Glutamatergic neuron (in vitro differentiated cells): ENCODE measurements at regions not wholly inside any gene's neighbourhood (a gene's known extent, or its start where the extent isn't known, plus 50 kb on each side); places are given as distances from the start of the nearest gene placed in this dataset.

ENCODE experiments used
- DNase-seq: peaks from one replicate; pipeline ENCODE4 v3.0.0; 2022
- H3K27ac Mint-ChIP-seq: one replicate; pipeline ENCODE4 v1.8.0; 2020; ENCODE audit warnings: mild to moderate bottlenecking, mixed read lengths, inconsistent platforms; ENCODE audit not compliant: unreplicated experiment
- H3K27me3 Mint-ChIP-seq: one replicate; pipeline ENCODE4 v1.8.0; 2020; ENCODE audit warnings: mild to moderate bottlenecking, moderate library complexity, mixed read lengths, inconsistent platforms; ENCODE audit not compliant: unreplicated experiment
- H3K36me3 Mint-ChIP-seq: one replicate; pipeline ENCODE4 v1.8.0; 2020; ENCODE audit warnings: mild to moderate bottlenecking, mixed read lengths, inconsistent platforms; ENCODE audit not compliant: unreplicated experiment
- H3K4me1 Mint-ChIP-seq: one replicate; pipeline ENCODE4 v1.8.0; 2020; ENCODE audit warnings: mild to moderate bottlenecking, low read depth, mixed read lengths, inconsistent platforms; ENCODE audit not compliant: unreplicated experiment
- H3K4me3 Mint-ChIP-seq: one replicate; pipeline ENCODE4 v1.8.0; 2020; ENCODE audit warnings: mild to moderate bottlenecking, mixed read lengths, inconsistent platforms; ENCODE audit not compliant: unreplicated experiment
- H3K9me3 Mint-ChIP-seq: one replicate; pipeline ENCODE4 v1.8.0; 2020; ENCODE audit warnings: mild to moderate bottlenecking, moderate library complexity, mixed read lengths, inconsistent platforms; ENCODE audit not compliant: unreplicated experiment
- CTCF ChIP-seq: fragments of 200-600 bp; sonication (generic); IDR thresholded peaks from one replicate; pipeline ENCODE4 v1.5.0; 2021; ENCODE audit not compliant: partially characterized antibody, unreplicated experiment

DNA sequence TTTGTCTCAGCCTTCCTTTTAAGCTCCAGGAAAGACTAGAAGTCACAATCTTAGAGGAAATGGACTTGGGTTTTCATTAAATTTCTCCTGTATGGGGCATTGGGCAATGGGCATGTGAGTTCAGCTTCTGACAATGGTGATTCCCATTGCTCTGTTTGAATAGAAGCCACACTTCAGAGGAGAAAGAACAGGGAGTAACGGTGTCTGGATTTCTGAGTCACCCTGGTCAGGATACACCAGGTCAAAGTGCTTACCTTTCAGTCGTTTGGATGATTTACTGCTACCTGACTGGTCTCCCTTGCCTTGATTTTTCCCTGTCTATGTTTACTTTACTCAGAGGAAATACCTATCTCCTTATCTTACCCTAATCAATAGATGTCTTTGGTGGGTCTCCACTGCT lies 111.7 kb upstream of the VEPH1 start:
- Mint-ChIP-seq H3K9me3 (peaks cover 2% of the 10 kb centered on the region), H3K27me3 (no peaks in the 10 kb centered on the region), H3K4me3 (no peak overlapping the region), H3K4me1 (peaks cover 9% of the 10 kb centered on the region), H3K36me3 (peaks cover 6% of the 10 kb centered on the region), H3K27ac (no peak overlapping the region)
- no peak for TF ChIP-seq CTCF
- no peak for DNase-seq

- DNase-seq: no peak
- Mint-ChIP-seq H3K36me3 (peaks cover 6% of the 10 kb centered on the region), H3K4me1 (peaks cover 7% of the 10 kb centered on the region), H3K27me3 (no peaks in the 10 kb centered on the region), H3K9me3 (peaks cover 2% of the 10 kb centered on the region), H3K4me3 (no peak overlapping the region), H3K27ac (no peak overlapping the region)
- no peak for TF ChIP-seq CTCF
Measured at GRCh38 chr3:157611536-157612076, 108.4 kb upstream of the VEPH1 start.

- peaks cover 9% of the 10 kb centered on the region for H3K4me1 Mint-ChIP-seq
- no peak overlapping the region for H3K4me3 Mint-ChIP-seq
- TF ChIP-seq CTCF: no peak
- peaks cover 2% of the 10 kb centered on the region for H3K9me3 Mint-ChIP-seq
- no peak for DNase-seq
- peaks cover 6% of the 10 kb centered on the region for H3K36me3 Mint-ChIP-seq
- no peaks in the 10 kb centered on the region for H3K27me3 Mint-ChIP-seq
- no peak overlapping the region for H3K27ac Mint-ChIP-seq
Measured at GRCh38 chr3:157610876-157611535, 107.8 kb upstream of the VEPH1 start.

DNA sequence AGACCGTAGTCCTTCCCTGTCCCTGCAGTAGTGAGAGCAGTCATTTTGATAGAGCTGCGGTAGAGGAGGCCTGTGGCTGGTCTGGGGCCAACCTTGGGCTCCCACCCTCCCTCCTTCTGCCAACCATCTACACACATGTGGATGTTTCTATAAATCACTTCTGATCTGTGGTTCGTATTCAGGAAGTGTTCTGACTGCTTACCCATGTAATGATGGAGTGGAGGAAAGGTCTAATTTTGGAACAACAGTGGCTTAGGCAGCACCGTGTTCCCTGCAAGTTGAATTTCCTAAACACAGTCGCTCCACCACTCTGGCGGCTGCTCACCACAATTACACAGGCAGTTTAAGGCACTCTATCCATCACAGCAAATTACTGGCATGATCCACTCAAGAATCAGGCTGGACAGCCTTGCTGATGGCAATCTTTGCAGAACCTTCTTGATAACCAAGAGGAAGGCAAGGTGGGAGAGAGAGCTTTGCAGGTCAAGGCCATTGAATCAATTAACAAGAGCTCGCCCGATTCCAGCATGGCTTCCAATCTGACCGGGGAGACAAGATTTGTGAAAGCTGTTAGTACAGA lies 104.7 kb upstream of the VEPH1 start:
- no peak for TF ChIP-seq CTCF
- Mint-ChIP-seq H3K9me3 (no peaks in the 10 kb centered on the region), H3K4me3 (no peak overlapping the region), H3K27me3 (no peaks in the 10 kb centered on the region), H3K4me1 (peaks cover 10% of the 10 kb centered on the region), H3K27ac (no peak overlapping the region), H3K36me3 (peaks cover 6% of the 10 kb centered on the region)
- no peak for DNase-seq

DNA sequence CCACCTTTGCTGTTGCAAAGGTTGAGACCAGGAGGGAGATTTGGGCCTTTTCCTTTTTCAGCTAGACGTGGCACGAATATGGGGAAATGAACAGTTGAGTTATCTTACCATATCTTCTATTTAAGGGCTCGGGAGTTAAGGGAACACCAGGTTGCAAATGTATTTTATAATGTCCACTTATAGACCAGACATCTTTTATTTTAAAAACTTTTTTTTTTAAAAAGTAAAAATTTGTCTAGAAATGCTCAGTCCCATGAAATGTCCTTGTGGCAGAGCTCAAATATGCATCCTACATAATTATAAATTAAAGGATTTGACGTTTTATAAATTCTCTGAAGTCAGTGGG lies 103.6 kb upstream of the VEPH1 start:
- Mint-ChIP-seq H3K4me3 (no peak overlapping the region), H3K4me1 (peaks cover 6% of the 10 kb centered on the region), H3K9me3 (no peaks in the 10 kb centered on the region), H3K27ac (no peak overlapping the region), H3K27me3 (no peaks in the 10 kb centered on the region), H3K36me3 (peaks cover 6% of the 10 kb centered on the region)
- DNase-seq: no peak
- TF ChIP-seq CTCF: peak; percentile 27
